ENCODE measurements at regions not wholly inside any gene's neighbourhood (a gene's known extent, or its start where the extent isn't known, plus 50 kb on each side); places are given as distances from the start of the nearest gene placed in this dataset.

DNA sequence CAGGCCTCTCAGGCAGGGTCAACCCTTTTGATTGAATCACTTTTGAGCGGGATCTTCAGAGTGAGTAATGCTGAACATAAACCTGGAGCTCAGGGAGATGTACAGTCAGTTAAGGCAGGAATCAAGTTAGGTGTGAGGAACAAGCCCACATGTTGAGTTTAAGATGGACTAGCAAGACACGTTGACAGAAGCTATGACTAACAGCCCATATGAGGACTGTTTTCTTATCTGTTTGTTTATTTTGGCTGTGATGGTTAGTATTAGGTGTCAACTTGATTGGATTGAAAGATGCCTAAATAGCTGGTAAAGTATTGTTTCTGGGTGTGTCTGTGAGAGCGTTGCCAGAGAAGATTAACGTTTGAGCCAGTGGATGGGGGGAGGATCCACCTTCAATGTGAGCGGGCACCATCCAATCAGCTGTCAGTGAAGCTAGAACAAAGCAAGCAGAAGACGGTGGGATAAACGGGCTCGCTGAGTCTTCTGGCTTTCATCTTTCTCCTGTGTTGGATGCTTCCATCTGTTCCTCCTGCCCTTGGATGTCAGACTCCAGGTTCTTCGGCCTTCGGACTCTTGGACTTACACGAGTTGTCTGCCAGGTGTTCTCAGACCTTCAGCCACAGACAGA lies 232.3 kb upstream of the STAC start:
- TF ChIP-seq, protein P1, sequence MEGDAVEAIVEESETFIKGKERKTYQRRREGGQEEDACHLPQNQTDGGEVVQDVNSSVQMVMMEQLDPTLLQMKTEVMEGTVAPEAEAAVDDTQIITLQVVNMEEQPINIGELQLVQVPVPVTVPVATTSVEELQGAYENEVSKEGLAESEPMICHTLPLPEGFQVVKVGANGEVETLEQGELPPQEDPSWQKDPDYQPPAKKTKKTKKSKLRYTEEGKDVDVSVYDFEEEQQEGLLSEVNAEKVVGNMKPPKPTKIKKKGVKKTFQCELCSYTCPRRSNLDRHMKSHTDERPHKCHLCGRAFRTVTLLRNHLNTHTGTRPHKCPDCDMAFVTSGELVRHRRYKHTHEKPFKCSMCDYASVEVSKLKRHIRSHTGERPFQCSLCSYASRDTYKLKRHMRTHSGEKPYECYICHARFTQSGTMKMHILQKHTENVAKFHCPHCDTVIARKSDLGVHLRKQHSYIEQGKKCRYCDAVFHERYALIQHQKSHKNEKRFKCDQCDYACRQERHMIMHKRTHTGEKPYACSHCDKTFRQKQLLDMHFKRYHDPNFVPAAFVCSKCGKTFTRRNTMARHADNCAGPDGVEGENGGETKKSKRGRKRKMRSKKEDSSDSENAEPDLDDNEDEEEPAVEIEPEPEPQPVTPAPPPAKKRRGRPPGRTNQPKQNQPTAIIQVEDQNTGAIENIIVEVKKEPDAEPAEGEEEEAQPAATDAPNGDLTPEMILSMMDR (conservative IDR thresholded peaks at IDR 0.05; ENCODE audit: low read length): no peak
- no peak for TF ChIP-seq EZH2phosphoT487 (IDR thresholded peaks at IDR 0.05; ENCODE audit: borderline replicate concordance)
